ENCODE measurements at regions not wholly inside any gene's neighbourhood (a gene's known extent, or its start where the extent isn't known, plus 50 kb on each side); places are given as distances from the start of the nearest gene placed in this dataset.

DNA sequence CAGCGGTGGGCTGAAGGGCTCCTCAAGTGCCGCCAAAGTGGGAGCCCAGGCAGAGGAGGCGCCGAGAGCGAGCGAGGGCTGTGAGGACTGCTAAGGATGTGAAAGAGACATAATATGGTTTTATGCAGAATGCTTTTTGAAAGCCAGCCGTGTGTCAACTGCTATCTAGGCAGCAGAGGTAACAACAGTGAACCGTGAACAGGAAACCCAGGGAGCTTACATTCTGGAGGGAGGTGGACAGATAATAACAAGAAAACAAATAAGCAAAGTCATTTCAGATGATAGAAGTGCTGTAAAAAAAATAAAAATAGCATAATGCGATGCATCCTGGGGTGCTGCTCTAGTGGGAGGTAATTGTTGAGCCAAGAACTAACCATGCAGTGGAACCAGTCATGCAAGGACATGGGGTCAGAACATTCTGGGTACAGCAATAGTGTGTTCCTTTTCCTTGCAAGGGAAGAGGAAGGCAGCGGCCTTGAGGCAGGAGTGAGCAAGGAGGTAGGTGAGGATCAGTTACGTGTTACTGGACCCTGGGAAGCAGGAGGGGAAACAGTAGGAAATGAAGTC lies 134.4 kb upstream of the TMEM170B start:
- TF ChIP-seq POLR2A (IDR thresholded peaks at IDR 0.05; ENCODE audit: low read depth, low read length) (no peak), TAF1 (IDR thresholded peaks at IDR 0.05; ENCODE audit: borderline replicate concordance, low read depth, low read length) (no peak), POLR2AphosphoS5 (IDR thresholded peaks at IDR 0.05; ENCODE audit: low read depth, low read length) (no peak)
